ENCODE measurements at regions not wholly inside any gene's neighbourhood (a gene's known extent, or its start where the extent isn't known, plus 50 kb on each side); places are given as distances from the start of the nearest gene placed in this dataset.

GRCh38 chr22:48306284-48306683 lies 1521.4 kb downstream of the BRD1 start:
- DNase-seq (ENCODE audit: extremely low read depth, low read depth), result no peak

GRCh38 chr22:48305726-48306235 lies 1521.9 kb downstream of the BRD1 start:
- TF ChIP-seq CTCF (IDR thresholded peaks at IDR 0.05; ENCODE audit: low read depth, low read length), result no peak
- DNase-seq (ENCODE audit: extremely low read depth, low read depth), result no peak

More at GRCh38 chr22:48306284-48306683, 1521.4 kb downstream of the BRD1 start:
- no peak for TF ChIP-seq CTCF (IDR thresholded peaks at IDR 0.05; ENCODE audit: low read depth, low read length)

- no peak for DNase-seq (ENCODE audit: extremely low read depth, low read depth)
- TF ChIP-seq CTCF (IDR thresholded peaks at IDR 0.05; ENCODE audit: low read depth, low read length), result no peak
These were observed 1524.3 kb downstream of the BRD1 start for GRCh38 chr22:48303369-48303725.

GRCh38 chr22:48302657-48303368 lies 1524.9 kb downstream of the BRD1 start:
- TF ChIP-seq CTCF (IDR thresholded peaks at IDR 0.05; ENCODE audit: low read depth, low read length), result no peak

GRCh38 chr22:48301908-48302307 lies 1525.8 kb downstream of the BRD1 start:
- DNase-seq (ENCODE audit: extremely low read depth, low read depth), result no peak
- TF ChIP-seq CTCF (IDR thresholded peaks at IDR 0.05; ENCODE audit: low read depth, low read length), result no peak

More at GRCh38 chr22:48302657-48303368, 1524.9 kb downstream of the BRD1 start:
- DNase-seq (ENCODE audit: extremely low read depth, low read depth), result no peak

GRCh38 chr22:48301421-48301820 lies 1526.3 kb downstream of the BRD1 start:
- TF ChIP-seq CTCF (IDR thresholded peaks at IDR 0.05; ENCODE audit: low read depth, low read length), result no peak

GRCh38 chr22:48300877-48301276 lies 1526.8 kb downstream of the BRD1 start:
- no peak for TF ChIP-seq CTCF (IDR thresholded peaks at IDR 0.05; ENCODE audit: low read depth, low read length)
- no peak for DNase-seq (ENCODE audit: extremely low read depth, low read depth)

More at GRCh38 chr22:48301421-48301820, 1526.3 kb downstream of the BRD1 start:
- no peak for DNase-seq (ENCODE audit: extremely low read depth, low read depth)
